Calu3 (cell line): ENCODE measurements at regions not wholly inside any gene's neighbourhood (a gene's known extent, or its start where the extent isn't known, plus 50 kb on each side); places are given as distances from the start of the nearest gene placed in this dataset.

ENCODE experiments used
- BruUV-seq: library from RNA; stranded (reverse); fragments of 400-500 nt; replicated peaks from 2 replicates; lab custom pipeline; 2021; lab: Mats Ljungman, UMichigan
- CTCF ChIA-PET: fragments of 300-600 bp; sonication (Branson Sonifier 250); formaldehyde crosslinking; loops from one replicate; lab custom pipeline; 2022; ENCODE audit warnings: antibody characterized with exemption; lab: Charles Lee
- DNase-seq: peaks from one replicate; pipeline ENCODE4 v3.0.0; 2022
- H3K27ac Mint-ChIP-seq: one replicate; pipeline ENCODE4 v1.8.0; 2022; ENCODE audit warnings: mixed read lengths; ENCODE audit not compliant: unreplicated experiment
- H3K27me3 Mint-ChIP-seq: one replicate; pipeline ENCODE4 v1.8.0; 2022; ENCODE audit warnings: mixed read lengths; ENCODE audit not compliant: unreplicated experiment
- H3K36me3 Mint-ChIP-seq: one replicate; pipeline ENCODE4 v1.8.0; 2022; ENCODE audit warnings: mild to moderate bottlenecking, moderate library complexity, mixed read lengths; ENCODE audit not compliant: insufficient read depth, unreplicated experiment
- H3K4me1 Mint-ChIP-seq: one replicate; pipeline ENCODE4 v1.8.0; 2022; ENCODE audit warnings: mild to moderate bottlenecking, low read depth, mixed read lengths; ENCODE audit not compliant: unreplicated experiment
- H3K4me3 Mint-ChIP-seq: one replicate; pipeline ENCODE4 v1.8.0; 2022; ENCODE audit warnings: mild to moderate bottlenecking, low read depth, moderate library complexity, mixed read lengths; ENCODE audit not compliant: unreplicated experiment
- H3K9me3 Mint-ChIP-seq: one replicate; pipeline ENCODE4 v1.8.0; 2022; ENCODE audit warnings: low read depth, mixed read lengths; ENCODE audit not compliant: unreplicated experiment
- intact Hi-C: fragments of 100-400 bp; cut with micrococcal nuclease; formaldehyde crosslinking; loops from one replicate; pipeline ENCODE4 v1.10.0; 2022; ENCODE audit not compliant: unreplicated experiment
- TF ChIP-seq, protein P1 (sequence below): fragments of 200-600 bp; IDR thresholded peaks from one replicate; pipeline ENCODE4 v1.8.0; 2022; ENCODE audit warnings: antibody characterized with exemption; ENCODE audit not compliant: unreplicated experiment

DNA sequence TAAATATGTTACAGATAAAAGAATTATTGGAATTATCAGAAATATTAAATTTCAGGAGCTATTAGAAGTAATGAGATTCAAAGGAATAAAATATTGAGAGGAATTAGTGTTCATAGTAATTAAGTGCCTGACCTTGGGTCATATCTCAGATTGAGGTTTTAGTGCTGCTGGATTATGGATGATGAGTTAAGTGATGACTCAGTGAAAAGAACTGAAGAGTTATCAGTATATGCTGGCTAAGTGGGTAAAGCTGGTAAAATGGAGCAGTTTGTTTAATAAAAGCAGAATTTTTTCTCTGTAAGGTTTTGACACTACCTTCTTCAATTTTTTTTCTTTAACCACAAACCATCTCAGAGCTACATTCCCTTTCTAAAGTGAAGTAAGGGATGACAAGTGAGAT lies 206.7 kb downstream of the MANEA start:
- no peak overlapping the region for H3K4me3 Mint-ChIP-seq
- H3K27me3 Mint-ChIP-seq = no peaks in the 10 kb centered on the region
- DNase-seq = no peak
- H3K36me3 Mint-ChIP-seq = no peaks in the 10 kb centered on the region
- no TSS peak for BruUV-seq
- no peak overlapping the region for H3K27ac Mint-ChIP-seq
- CTCF ChIA-PET = no interaction called here
- intact Hi-C loops = no loop called here
- TF ChIP-seq, protein P1, sequence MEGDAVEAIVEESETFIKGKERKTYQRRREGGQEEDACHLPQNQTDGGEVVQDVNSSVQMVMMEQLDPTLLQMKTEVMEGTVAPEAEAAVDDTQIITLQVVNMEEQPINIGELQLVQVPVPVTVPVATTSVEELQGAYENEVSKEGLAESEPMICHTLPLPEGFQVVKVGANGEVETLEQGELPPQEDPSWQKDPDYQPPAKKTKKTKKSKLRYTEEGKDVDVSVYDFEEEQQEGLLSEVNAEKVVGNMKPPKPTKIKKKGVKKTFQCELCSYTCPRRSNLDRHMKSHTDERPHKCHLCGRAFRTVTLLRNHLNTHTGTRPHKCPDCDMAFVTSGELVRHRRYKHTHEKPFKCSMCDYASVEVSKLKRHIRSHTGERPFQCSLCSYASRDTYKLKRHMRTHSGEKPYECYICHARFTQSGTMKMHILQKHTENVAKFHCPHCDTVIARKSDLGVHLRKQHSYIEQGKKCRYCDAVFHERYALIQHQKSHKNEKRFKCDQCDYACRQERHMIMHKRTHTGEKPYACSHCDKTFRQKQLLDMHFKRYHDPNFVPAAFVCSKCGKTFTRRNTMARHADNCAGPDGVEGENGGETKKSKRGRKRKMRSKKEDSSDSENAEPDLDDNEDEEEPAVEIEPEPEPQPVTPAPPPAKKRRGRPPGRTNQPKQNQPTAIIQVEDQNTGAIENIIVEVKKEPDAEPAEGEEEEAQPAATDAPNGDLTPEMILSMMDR = no peak
- H3K4me1 Mint-ChIP-seq = peaks cover 9% of the 10 kb centered on the region
- no peaks in the 10 kb centered on the region for H3K9me3 Mint-ChIP-seq

DNA sequence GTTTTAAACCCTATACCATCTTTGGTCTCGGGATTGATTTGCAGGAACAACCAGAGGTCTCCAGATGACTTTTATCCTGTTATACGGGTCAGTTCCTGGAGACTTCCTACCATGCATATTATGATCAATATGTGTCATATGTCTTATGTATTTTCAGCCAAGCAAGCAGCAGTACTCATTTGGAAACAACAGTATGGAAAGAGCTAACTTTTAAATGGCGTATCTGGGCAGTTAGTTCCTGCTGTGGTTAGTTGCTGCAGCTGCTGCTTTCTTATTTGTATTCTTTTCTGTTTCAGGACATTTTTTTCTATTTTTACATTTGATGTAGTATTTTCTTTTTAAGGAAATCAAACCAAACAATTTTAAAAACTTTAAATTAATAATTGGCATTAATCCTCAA lies 207.5 kb downstream of the MANEA start:
- DNase-seq = no peak
- Mint-ChIP-seq H3K27ac (no peak overlapping the region), H3K4me1 (peaks cover 7% of the 10 kb centered on the region), H3K4me3 (no peak overlapping the region), H3K36me3 (no peaks in the 10 kb centered on the region), H3K9me3 (no peaks in the 10 kb centered on the region), H3K27me3 (no peaks in the 10 kb centered on the region)
- no TSS peak for BruUV-seq
- CTCF ChIA-PET = no interaction called here
- intact Hi-C loops = no loop called here
- TF ChIP-seq, protein P1 = no peak

DNA sequence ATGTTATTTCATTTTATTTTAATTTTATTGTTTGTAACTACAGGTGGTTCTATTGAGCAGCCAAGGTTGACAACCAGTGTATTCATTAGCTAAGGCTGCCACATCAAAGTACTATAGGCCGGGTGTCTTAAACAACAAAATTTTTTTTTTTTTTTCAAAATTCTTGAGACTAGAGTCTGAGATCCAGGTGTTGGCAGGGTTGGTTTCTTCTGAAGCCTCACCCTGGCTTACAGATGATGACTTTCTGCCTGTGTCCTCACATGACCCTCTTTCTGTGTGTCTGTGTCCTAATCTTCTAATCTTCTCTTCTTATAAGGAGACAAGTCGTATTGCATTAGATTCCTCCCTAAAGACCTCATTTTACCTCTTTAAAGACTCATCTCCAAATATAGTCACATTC lies 208.4 kb downstream of the MANEA start:
- H3K4me1 Mint-ChIP-seq = peaks cover 5% of the 10 kb centered on the region
- no peaks in the 10 kb centered on the region for H3K9me3 Mint-ChIP-seq
- H3K36me3 Mint-ChIP-seq = no peaks in the 10 kb centered on the region
- DNase-seq = no peak
- CTCF ChIA-PET = no interaction called here
- TF ChIP-seq, protein P1 = no peak
- BruUV-seq = no TSS peak
- H3K27ac Mint-ChIP-seq = no peak overlapping the region
- H3K4me3 Mint-ChIP-seq = no peak overlapping the region
- no peaks in the 10 kb centered on the region for H3K27me3 Mint-ChIP-seq
- intact Hi-C loops = no loop called here

DNA sequence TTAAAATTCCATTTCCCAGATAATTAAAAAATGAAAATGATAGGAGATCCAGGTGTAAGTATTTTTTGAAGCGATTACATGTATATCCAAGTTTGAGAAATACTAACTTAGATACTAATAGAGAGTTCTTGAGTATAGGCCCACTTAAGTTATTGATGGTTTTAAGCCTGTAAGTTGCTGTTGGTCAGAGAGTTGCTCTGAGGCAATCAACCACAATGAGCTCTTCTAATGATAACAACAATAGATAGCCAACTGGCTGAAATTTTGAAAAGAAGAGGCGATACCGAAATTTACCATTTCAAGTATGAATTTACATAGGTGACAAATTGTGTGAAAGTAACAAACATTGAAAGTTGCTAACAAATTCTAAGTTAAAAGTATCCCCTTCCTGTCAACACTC lies 209.5 kb downstream of the MANEA start:
- CTCF ChIA-PET = interaction anchor here (0.6 kb wide), 1 partner anchor 50 kb away, joined by 3 read pairs; no protein-coding TSS in a partner anchor
- intact Hi-C loops = no loop called here
- Mint-ChIP-seq H3K27me3 (no peaks in the 10 kb centered on the region), H3K36me3 (no peaks in the 10 kb centered on the region), H3K4me1 (peaks cover 7% of the 10 kb centered on the region), H3K9me3 (no peaks in the 10 kb centered on the region), H3K27ac (no peak overlapping the region), H3K4me3 (no peak overlapping the region)
- BruUV-seq = no TSS peak
- TF ChIP-seq, protein P1 = no peak
- DNase-seq = no peak
